Lower lobe of right lung (tissue), 2 donors: ENCODE measurements at regions not wholly inside any gene's neighbourhood (a gene's known extent, or its start where the extent isn't known, plus 50 kb on each side); places are given as distances from the start of the nearest gene placed in this dataset.

Source experiments
- ATAC-seq, 2 donors: fragments of 200-7000 bp; cut with Tn5 transposase; one replicate each; pipeline ENCODE4 v1.9.1; 2020 to 2022; ENCODE audit warnings: mild to moderate bottlenecking in 2 of 2, moderate library complexity in 2 of 2
- DNase-seq: peaks from one replicate; pipeline ENCODE4 v3.0.0-alpha.2; 2020
- H3K27ac ChIP-seq: fragments of 200-600 bp; one replicate; pipeline ENCODE4 v1.8.0; 2022
- H3K27me3 ChIP-seq: fragments of 200-600 bp; one replicate; pipeline ENCODE4 v1.8.0; 2022; ENCODE audit warnings: low read depth
- H3K36me3 ChIP-seq: fragments of 200-600 bp; one replicate; pipeline ENCODE4 v1.8.0; 2022; ENCODE audit warnings: mild to moderate bottlenecking
- H3K4me1 ChIP-seq: fragments of 200-600 bp; one replicate; pipeline ENCODE4 v1.8.0; 2022
- H3K4me3 ChIP-seq: fragments of 200-600 bp; one replicate; pipeline ENCODE4 v1.8.0; 2022; ENCODE audit warnings: mild to moderate bottlenecking
- H3K9me3 ChIP-seq: fragments of 200-600 bp; one replicate; pipeline ENCODE4 v1.8.0; 2022
- CTCF ChIP-seq: fragments of 200-600 bp; IDR thresholded peaks from one replicate; pipeline ENCODE4 v1.8.0; 2022; ENCODE audit warnings: antibody characterized with exemption, mild to moderate bottlenecking
- intact Hi-C: fragments of 100-400 bp; cut with DNase I; formaldehyde crosslinking; loops from one replicate; pipeline ENCODE4 v1.11.0; 2022
- donor health status: DM: no; HTN: yes; CAD: no; lungs with severe emphysema.

- intact Hi-C loops, result no loop called here
- no peak overlapping the region for H3K4me3 ChIP-seq
- no peak overlapping the region for H3K27ac ChIP-seq
- H3K4me1 ChIP-seq, result no peaks in the 10 kb centered on the region
- no peaks in the 10 kb centered on the region for H3K9me3 ChIP-seq
- TF ChIP-seq CTCF, result no peak
- ATAC-seq (no peak), DNase-seq (no peak)
- H3K36me3 ChIP-seq, result no peaks in the 10 kb centered on the region
- H3K27me3 ChIP-seq, result no peaks in the 10 kb centered on the region
Measured at GRCh38 chr3:110577854-110578253, 493.8 kb upstream of the NECTIN3 start.

GRCh38 chr3:110579840-110580550 lies 491.6 kb upstream of the NECTIN3 start:
- DNase-seq (no peak), ATAC-seq (no peak)
- Histone ChIP-seq H3K27me3 (no peaks in the 10 kb centered on the region), H3K9me3 (no peaks in the 10 kb centered on the region), H3K4me3 (no peak overlapping the region), H3K27ac (no peak overlapping the region), H3K4me1 (no peaks in the 10 kb centered on the region), H3K36me3 (no peaks in the 10 kb centered on the region)
- intact Hi-C loops, result no loop called here
- no peak for TF ChIP-seq CTCF

- no peaks in the 10 kb centered on the region for H3K36me3 ChIP-seq
- no peak for TF ChIP-seq CTCF
- no peak overlapping the region for H3K27ac ChIP-seq
- intact Hi-C loops, result no loop called here
- H3K4me3 ChIP-seq, result no peak overlapping the region
- no peaks in the 10 kb centered on the region for H3K4me1 ChIP-seq
- H3K9me3 ChIP-seq, result no peaks in the 10 kb centered on the region
- DNase-seq (no peak), ATAC-seq (no peak)
- no peaks in the 10 kb centered on the region for H3K27me3 ChIP-seq
Measured at GRCh38 chr3:110583373-110583935, 488.2 kb upstream of the NECTIN3 start.

GRCh38 chr3:110588906-110589305 lies 482.7 kb upstream of the NECTIN3 start:
- DNase-seq (no peak), ATAC-seq (no peak)
- Histone ChIP-seq H3K9me3 (no peaks in the 10 kb centered on the region), H3K27me3 (no peaks in the 10 kb centered on the region), H3K27ac (no peak overlapping the region), H3K4me1 (no peaks in the 10 kb centered on the region), H3K36me3 (no peaks in the 10 kb centered on the region), H3K4me3 (no peak overlapping the region)
- no peak for TF ChIP-seq CTCF
- intact Hi-C loops, result no loop called here

- DNase-seq, result no peak
- no peaks in the 10 kb centered on the region for H3K9me3 ChIP-seq
- intact Hi-C loops, result no loop called here
- H3K27me3 ChIP-seq, result no peaks in the 10 kb centered on the region
- H3K4me1 ChIP-seq, result no peaks in the 10 kb centered on the region
- H3K4me3 ChIP-seq, result no peak overlapping the region
- no peak for TF ChIP-seq CTCF
- no peak overlapping the region for H3K27ac ChIP-seq
- no peak for ATAC-seq
- H3K36me3 ChIP-seq, result no peaks in the 10 kb centered on the region
Measured at GRCh38 chr3:110589341-110589740, 482.3 kb upstream of the NECTIN3 start.
